HepG2 (cell line): ENCODE measurements at regions not wholly inside any gene's neighbourhood (a gene's known extent, or its start where the extent isn't known, plus 50 kb on each side); places are given as distances from the start of the nearest gene placed in this dataset.

Experiments used
- ATAC-seq: fragments of 200-7000 bp; cut with Tn5 transposase; 3 replicates; pipeline ENCODE4 v1.9.1; 2020; ENCODE audit warnings: mild to moderate bottlenecking, moderate library complexity
- BruUV-seq: library from RNA; stranded (reverse); fragments of 400-500 nt; replicated peaks from 2 replicates; lab custom pipeline; 2021; lab: Mats Ljungman, UMichigan
- CTCF ChIA-PET: fragments of 300-600 bp; formaldehyde crosslinking; extraction: SDS; loops from one replicate; lab custom pipeline; 2021; ENCODE audit warnings: low total read pairs, inconsistent platforms, low intra/inter-chr PET ratio; lab: Yijun Ruan, JAX
- POLR2A ChIA-PET: fragments of 350-600 bp; sonication (Branson Sonifier 250); formaldehyde crosslinking; loops from one replicate; lab custom pipeline; 2020; ENCODE audit warnings: antibody characterized with exemption, inconsistent platforms; lab: Yijun Ruan, JAX
- DNase-seq: peaks from one replicate; pipeline ENCODE4 v3.0.0-alpha.2; 2015; ENCODE audit warnings: low spot score
- FAIRE-seq: peaks from 3 replicates; lab custom pipeline; 2011; peaks lifted over from hg19 to GRCh38; lab: Jason Lieb, UNC
- H2AFZ ChIP-seq: one replicate; pipeline ENCODE4 v1.6.1; 2011; ENCODE audit warnings: low read length, inconsistent platforms
- H3K27ac ChIP-seq: fragments of 300-600 bp; 3 replicates; pipeline ENCODE4 v1.8.0; 2011; ENCODE audit warnings: mixed run types, mild to moderate bottlenecking, mixed read lengths, low read length, inconsistent platforms; ENCODE audit not compliant: insufficient read depth; ENCODE audit errors: extremely low read length
- H3K27me3 ChIP-seq, 2 experiments: fragments of 200-600 bp in 1 of 2; 2 replicates in 1 of 2; 3 replicates in 1 of 2; pipeline versions ENCODE4 v1.6.0 to v1.8.0; 2011; ENCODE audit warnings: low read length in 2 of 2, mild to moderate bottlenecking in 2 of 2, moderate library complexity in 2 of 2, inconsistent platforms in 1 of 2; ENCODE audit not compliant: insufficient read depth in 2 of 2, control insufficient read depth in 1 of 2
- H3K36me3 ChIP-seq, 2 experiments: fragments of 200-600 bp in 1 of 2; replicated peaks in 1 of 2; 2 replicates in 1 of 2; 3 replicates in 1 of 2; pipeline versions ENCODE4 v1.5.1 to v1.8.0; 2011; ENCODE audit warnings: low read length in 2 of 2, inconsistent platforms in 1 of 2; ENCODE audit not compliant: insufficient read depth in 2 of 2, control insufficient read depth in 1 of 2
- H3K4me1 ChIP-seq: 2 replicates; pipeline ENCODE4 v1.5.1; 2012; ENCODE audit warnings: low read length, inconsistent platforms; ENCODE audit not compliant: insufficient read depth
- H3K4me2 ChIP-seq: 2 replicates; pipeline ENCODE4 v1.6.0; 2011; ENCODE audit warnings: low read depth, low read length, inconsistent platforms
- H3K4me3 ChIP-seq, 3 experiments: fragments of 200-600 bp in 1 of 3; sonication (generic), shearing (Covaris generic) in 1 of 3; replicated peaks in 1 of 3; 2 replicates each; pipeline ENCODE4 v1.5.1; 2011 to 2016; ENCODE audit warnings: low read length in 3 of 3, inconsistent platforms in 2 of 3, low read depth in 2 of 3, mild to moderate bottlenecking in 2 of 3, control low read depth in 1 of 3, mixed read lengths in 1 of 3; ENCODE audit not compliant: insufficient read depth in 1 of 3
- H3K79me2 ChIP-seq: one replicate; pipeline ENCODE4 v1.6.1; 2011; ENCODE audit warnings: low read length, inconsistent platforms; ENCODE audit not compliant: insufficient read depth
- H3K9ac ChIP-seq: 2 replicates; pipeline ENCODE4 v1.6.0; 2011; ENCODE audit warnings: mild to moderate bottlenecking, low read depth, low read length, inconsistent platforms; ENCODE audit not compliant: insufficient read depth
- H3K9me3 ChIP-seq: 2 replicates; pipeline ENCODE4 v1.5.1; 2012; ENCODE audit warnings: mild to moderate bottlenecking, low read length
- H4K20me1 ChIP-seq: 2 replicates; pipeline ENCODE4 v1.6.0; 2011; ENCODE audit warnings: inconsistent platforms, mild to moderate bottlenecking, low read length, moderate library complexity; ENCODE audit not compliant: insufficient read depth
- ETV5 ChIP-seq: IDR thresholded peaks from 2 replicates; pipeline ENCODE4 v1.6.1; 2018; ENCODE audit warnings: missing biosample characterization, missing genetic modification reagents, inconsistent platforms, borderline replicate concordance
- GABPA ChIP-seq, 2 experiments: IDR thresholded peaks; 2 replicates each; pipeline ENCODE4 v1.6.1; 2011 to 2016; ENCODE audit warnings: low read depth in 2 of 2, low read length in 1 of 2, missing biosample characterization in 1 of 2, missing genetic modification characterization in 1 of 2
- HNF1A ChIP-seq, 2 experiments: sonication (generic) in 1 of 2; formaldehyde crosslinking in 1 of 2; IDR thresholded peaks; 2 replicates each; pipeline versions ENCODE4 v1.4.0 to v1.6.1; 2016 to 2020; ENCODE audit warnings: borderline replicate concordance in 1 of 2, low read depth in 1 of 2, mild to moderate bottlenecking in 1 of 2, missing genetic modification reagents in 1 of 2
- KDM5B ChIP-seq: sonication (generic); formaldehyde crosslinking; IDR thresholded peaks from 2 replicates; pipeline ENCODE4 v1.4.0; 2020; ENCODE audit warnings: missing genetic modification reagents, mild to moderate bottlenecking, borderline replicate concordance
- PHF20 ChIP-seq: sonication (generic); formaldehyde crosslinking; IDR thresholded peaks from 2 replicates; pipeline ENCODE4 v1.5.0; 2020; ENCODE audit warnings: mild to moderate bottlenecking, missing genetic modification reagents
- PRDM10 ChIP-seq: sonication (generic); formaldehyde crosslinking; IDR thresholded peaks from 2 replicates; pipeline ENCODE4 v1.4.0; 2020; ENCODE audit warnings: low read depth, missing genetic modification reagents
- PTBP1 ChIP-seq: fragments of 200-400 bp; formaldehyde crosslinking; IDR thresholded peaks from 2 replicates; pipeline ENCODE4 v1.6.1; 2018; ENCODE audit warnings: low read length, low read depth; ENCODE audit not compliant: poor library complexity, severe bottlenecking
- TEAD3 ChIP-seq: optimal IDR thresholded peaks from 2 replicates; pipeline ENCODE3; 2016; ENCODE audit warnings: borderline replicate concordance
- ZBTB33 ChIP-seq: sonication (generic); formaldehyde crosslinking; IDR thresholded peaks from 2 replicates; pipeline ENCODE4 v1.4.0; 2020; ENCODE audit warnings: missing genetic modification reagents
- ZBTB7A ChIP-seq: sonication (generic); formaldehyde crosslinking; IDR thresholded peaks from 2 replicates; pipeline ENCODE4 v1.8.0; 2022; ENCODE audit warnings: mild to moderate bottlenecking, missing genetic modification reagents
- ZNF138 ChIP-seq: sonication (generic); formaldehyde crosslinking; IDR thresholded peaks from 2 replicates; pipeline ENCODE4 v1.5.0; 2020; ENCODE audit warnings: mild to moderate bottlenecking, low read depth, missing genetic modification reagents
- ZNF224 ChIP-seq: sonication (generic); formaldehyde crosslinking; IDR thresholded peaks from 2 replicates; pipeline ENCODE4 v1.5.0; 2020; ENCODE audit warnings: mild to moderate bottlenecking, missing genetic modification reagents
- ZNF326 ChIP-seq: sonication (generic); formaldehyde crosslinking; IDR thresholded peaks from 2 replicates; pipeline ENCODE4 v1.4.0; 2020; ENCODE audit warnings: missing genetic modification reagents, borderline replicate concordance
- ZNF567 ChIP-seq: sonication (generic); formaldehyde crosslinking; IDR thresholded peaks from 2 replicates; pipeline ENCODE4 v1.8.1; 2023; ENCODE audit warnings: mild to moderate bottlenecking, missing genetic modification reagents, borderline replicate concordance
- ZNF883 ChIP-seq: sonication (generic); formaldehyde crosslinking; IDR thresholded peaks from 2 replicates; pipeline ENCODE4 v1.5.1; 2020; ENCODE audit warnings: mild to moderate bottlenecking, missing genetic modification reagents; ENCODE audit errors: not compliant biosample characterization
- WGBS: methylation state at CpG from one replicate; pipeline ENCODE4 v1.1.6; 2017; ENCODE audit warnings: low lambda C conversion rate; 5-methylcytosine and 5-hydroxymethylcytosine counted together
- in situ Hi-C: cut with HindIII; loops from 2 replicates; pipeline ENCODE4 v1.10.0; 2017; ENCODE audit warnings: low pct_unique_long_range_greater_than_20kb; ENCODE audit not compliant: extremely low pct_ligation_motif_present
- intact Hi-C: fragments of 100-400 bp; cut with micrococcal nuclease; formaldehyde crosslinking; loops from one replicate; pipeline ENCODE4 v1.10.0; 2022; ENCODE audit not compliant: unreplicated experiment

GRCh38 chr10:43782814-43783213 is 134.1 kb upstream of the ZNF32 start:
- peaks cover 0 to 5% of the 10 kb centered on the region in 2 experiments; a peak in 1 of 5 replicates for H3K27me3 ChIP-seq
- H4K20me1 ChIP-seq: no peaks in the 10 kb centered on the region
- ChIA-PET POLR2A (no interaction called here), CTCF (no interaction called here)
- ATAC-seq (no peak), DNase-seq (no peak), FAIRE-seq (no peak)
- H3K9me3 ChIP-seq: no peaks in the 10 kb centered on the region
- H3K9ac ChIP-seq: no peak overlapping the region
- no peaks in the 10 kb centered on the region for H3K79me2 ChIP-seq
- H3K4me1 ChIP-seq: peaks cover 11% of the 10 kb centered on the region; the same call in 1 of the 2 replicates
- no peaks in the 10 kb centered on the region for H3K36me3 ChIP-seq
- no peak overlapping the region for H3K4me2 ChIP-seq
- H2AFZ ChIP-seq: no peak overlapping the region
- intact Hi-C loops (loop anchor here (10.0 kb wide), 1 partner anchor 88 kb away; no protein-coding TSS in a partner anchor), in situ Hi-C loops (no loop called here)
- WGBS: 67% methylated on average over 1 of the region's 6 CpGs
- H3K4me3 ChIP-seq: no peak overlapping the region
- H3K27ac ChIP-seq: no peak overlapping the region
- no TSS peak for BruUV-seq
- TF ChIP-seq ZBTB7A (CRISPR knock-in tag) (no peak), ETV5 (no peak), PRDM10 (CRISPR knock-in tag) (no peak), HNF1A (IDR thresholded peaks at IDR 0.05; ENCODE audit: low read depth) (no peak), HNF1A (CRISPR knock-in tag; IDR thresholded peaks at IDR 0.05; ENCODE audit: borderline replicate concordance) (no peak), ZNF224 (no peak), GABPA (IDR thresholded peaks at IDR 0.05; ENCODE audit: low read depth, low read length) (no peak), GABPA (CRISPR knock-in tag; IDR thresholded peaks at IDR 0.05; ENCODE audit: low read depth) (no peak), ZNF326 (CRISPR knock-in tag) (no peak), ZBTB33 (CRISPR knock-in tag) (no peak), PHF20 (CRISPR knock-in tag) (no peak), KDM5B (CRISPR knock-in tag) (no peak), ZNF138 (no peak), ZNF883 (CRISPR knock-in tag) (no peak), TEAD3 (no peak), ZNF567 (CRISPR knock-in tag) (no peak), PTBP1 (no peak)
